ENCODE measurements at regions not wholly inside any gene's neighbourhood (a gene's known extent, or its start where the extent isn't known, plus 50 kb on each side); places are given as distances from the start of the nearest gene placed in this dataset.

GRCh38 chr2:160581035-160581434 is 87.4 kb upstream of the RBMS1 start:
- peaks cover 52% of the 10 kb centered on the region for H3K4me1 Mint-ChIP-seq (ENCODE audit: low read depth)
- H3K27me3 Mint-ChIP-seq (ENCODE audit: low read depth): no peaks in the 10 kb centered on the region
- no peaks in the 10 kb centered on the region for H3K9me3 Mint-ChIP-seq (ENCODE audit: low read depth)
- H3K4me3 Mint-ChIP-seq (ENCODE audit: unreplicated experiment): no peak overlapping the region
- DNase-seq (ENCODE audit: low spot score): no peak
- no peak overlapping the region for H3K27ac Mint-ChIP-seq (ENCODE audit: unreplicated experiment)
- no peaks in the 10 kb centered on the region for H3K36me3 Mint-ChIP-seq (ENCODE audit: low read depth)
- TF ChIP-seq CTCF (IDR thresholded peaks at IDR 0.05): no peak

- no peak overlapping the region for H3K4me3 Mint-ChIP-seq (ENCODE audit: unreplicated experiment)
- no peaks in the 10 kb centered on the region for H3K9me3 Mint-ChIP-seq (ENCODE audit: low read depth)
- no peak overlapping the region for H3K27ac Mint-ChIP-seq (ENCODE audit: unreplicated experiment)
- DNase-seq (ENCODE audit: low spot score): no peak
- no peaks in the 10 kb centered on the region for H3K36me3 Mint-ChIP-seq (ENCODE audit: low read depth)
- H3K4me1 Mint-ChIP-seq (ENCODE audit: low read depth): peaks cover 52% of the 10 kb centered on the region
- peak; percentile 22 for TF ChIP-seq CTCF (IDR thresholded peaks at IDR 0.05)
- no peaks in the 10 kb centered on the region for H3K27me3 Mint-ChIP-seq (ENCODE audit: low read depth)
Measured at GRCh38 chr2:160581448-160581847, 87.8 kb upstream of the RBMS1 start.

- Mint-ChIP-seq H3K36me3 (ENCODE audit: low read depth) (no peaks in the 10 kb centered on the region), H3K27me3 (ENCODE audit: low read depth) (no peaks in the 10 kb centered on the region), H3K4me1 (ENCODE audit: low read depth) (peaks cover 52% of the 10 kb centered on the region), H3K27ac (ENCODE audit: unreplicated experiment) (peak overlapping the region; percentile 92), H3K4me3 (ENCODE audit: unreplicated experiment) (no peak overlapping the region), H3K9me3 (ENCODE audit: low read depth) (no peaks in the 10 kb centered on the region)
- no peak for DNase-seq (ENCODE audit: low spot score)
- no peak for TF ChIP-seq CTCF (IDR thresholded peaks at IDR 0.05)
Measured at GRCh38 chr2:160582081-160582480, 88.5 kb upstream of the RBMS1 start.

- Mint-ChIP-seq H3K4me1 (ENCODE audit: low read depth) (peaks cover 52% of the 10 kb centered on the region), H3K27ac (ENCODE audit: unreplicated experiment) (peak overlapping the region; percentile 92), H3K27me3 (ENCODE audit: low read depth) (no peaks in the 10 kb centered on the region), H3K9me3 (ENCODE audit: low read depth) (no peaks in the 10 kb centered on the region), H3K36me3 (ENCODE audit: low read depth) (no peaks in the 10 kb centered on the region), H3K4me3 (ENCODE audit: unreplicated experiment) (no peak overlapping the region)
- no peak for DNase-seq (ENCODE audit: low spot score)
- TF ChIP-seq CTCF (IDR thresholded peaks at IDR 0.05): peak; percentile 69
Measured at GRCh38 chr2:160582490-160583145, 89.0 kb upstream of the RBMS1 start.

GRCh38 chr2:160583146-160583535 is 89.5 kb upstream of the RBMS1 start:
- no peak for DNase-seq (ENCODE audit: low spot score)
- Mint-ChIP-seq H3K36me3 (ENCODE audit: low read depth) (no peaks in the 10 kb centered on the region), H3K4me3 (ENCODE audit: unreplicated experiment) (no peak overlapping the region), H3K4me1 (ENCODE audit: low read depth) (peaks cover 52% of the 10 kb centered on the region), H3K27me3 (ENCODE audit: low read depth) (no peaks in the 10 kb centered on the region), H3K9me3 (ENCODE audit: low read depth) (no peaks in the 10 kb centered on the region), H3K27ac (ENCODE audit: unreplicated experiment) (peak overlapping the region; percentile 92)
- TF ChIP-seq CTCF (IDR thresholded peaks at IDR 0.05): no peak
